Panc1 (cell line): ENCODE measurements at regions not wholly inside any gene's neighbourhood (a gene's known extent, or its start where the extent isn't known, plus 50 kb on each side); places are given as distances from the start of the nearest gene placed in this dataset.

Source experiments
- ATAC-seq: fragments of 200-7000 bp; cut with Tn5 transposase; 2 replicates; pipeline ENCODE4 v1.9.1; 2020; ENCODE audit warnings: mild to moderate bottlenecking, moderate library complexity
- BruUV-seq: library from RNA; stranded (reverse); fragments of 400-500 nt; replicated peaks from 2 replicates; lab custom pipeline; 2021; lab: Mats Ljungman, UMichigan
- CTCF ChIA-PET: fragments of 300-600 bp; sonication (Branson Sonifier 250); formaldehyde crosslinking; loops from one replicate; lab custom pipeline; 2022; ENCODE audit warnings: antibody characterized with exemption; lab: Charles Lee
- POLR2A ChIA-PET: fragments of 300-600 bp; sonication (Branson Sonifier 250); formaldehyde crosslinking; loops from one replicate; lab custom pipeline; 2022; ENCODE audit warnings: antibody characterized with exemption; lab: Charles Lee
- DNase-seq: peaks from one replicate; pipeline ENCODE4 v3.0.0-alpha.2; 2010; ENCODE audit warnings: low read depth, low spot score
- H3K27ac ChIP-seq: 2 replicates; pipeline ENCODE4 v1.5.1; 2011; ENCODE audit warnings: mild to moderate bottlenecking, low read length, inconsistent platforms
- H3K27me3 ChIP-seq: fragments of 200-500 bp; sonication (Bioruptor generic); 2 replicates; pipeline ENCODE4 v1.6.0; 2014; ENCODE audit warnings: low read length, inconsistent platforms; ENCODE audit not compliant: control insufficient read depth, insufficient read depth
- H3K36me3 ChIP-seq: fragments of 200-500 bp; sonication (Bioruptor generic); 2 replicates; pipeline ENCODE4 v1.5.1; 2014; ENCODE audit warnings: inconsistent platforms, mild to moderate bottlenecking, low read length, moderate library complexity; ENCODE audit not compliant: control insufficient read depth, insufficient read depth
- H3K4me1 ChIP-seq: 2 replicates; pipeline ENCODE4 v1.5.1; 2011; ENCODE audit warnings: inconsistent platforms, mild to moderate bottlenecking, low read length, moderate library complexity; ENCODE audit not compliant: control insufficient read depth, insufficient read depth
- H3K4me3 ChIP-seq, 2 experiments: 2 replicates each; pipeline ENCODE4 v1.5.1; 2011 to 2012; ENCODE audit warnings: low read depth in 2 of 2, low read length in 2 of 2, mild to moderate bottlenecking in 2 of 2, inconsistent platforms in 1 of 2, moderate library complexity in 1 of 2
- H3K9me3 ChIP-seq: fragments of 200-500 bp; sonication (Bioruptor generic); 2 replicates; pipeline ENCODE4 v1.5.1; 2014; ENCODE audit warnings: low read depth, mild to moderate bottlenecking, inconsistent platforms, low read length, moderate library complexity; ENCODE audit not compliant: control insufficient read depth, insufficient read depth
- POLR2AphosphoS5 ChIP-seq: IDR thresholded peaks from 2 replicates; pipeline ENCODE4 v1.6.1; 2012; ENCODE audit warnings: mild to moderate bottlenecking, low read depth, low read length, moderate library complexity
- SIN3A ChIP-seq: IDR thresholded peaks from 2 replicates; pipeline ENCODE4 v1.6.1; 2012; ENCODE audit warnings: low read depth, mild to moderate bottlenecking, low read length, moderate library complexity, borderline replicate concordance; ENCODE audit not compliant: insufficient read depth
- TCF7L2 ChIP-seq: IDR thresholded peaks from 2 replicates; pipeline ENCODE4 v1.6.1; 2011; ENCODE audit warnings: mild to moderate bottlenecking, low read depth, low read length, inconsistent platforms
- in situ Hi-C: cut with HindIII; loops from 2 replicates; pipeline ENCODE4 v1.10.0; 2016; ENCODE audit warnings: low sequenced_read_pairs, low pct_unique_long_range_greater_than_20kb
- intact Hi-C: fragments of 100-400 bp; cut with micrococcal nuclease; formaldehyde crosslinking; loops from one replicate; pipeline ENCODE4 v1.10.0; 2022; ENCODE audit not compliant: unreplicated experiment
- TF ChIP-seq, protein P1 (sequence below): fragments of 450-650 bp; IDR thresholded peaks from 2 replicates; pipeline ENCODE4 v1.5.1; 2017; ENCODE audit warnings: mild to moderate bottlenecking
- TF ChIP-seq, protein P2 (sequence below), 2 experiments: IDR thresholded peaks; 2 replicates each; pipeline ENCODE4 v1.6.1; 2011 to 2012; ENCODE audit warnings: low read depth in 2 of 2, control low read depth in 1 of 2, low read length in 1 of 2, mild to moderate bottlenecking in 1 of 2, moderate library complexity in 1 of 2; ENCODE audit not compliant: insufficient read depth in 1 of 2

DNA sequence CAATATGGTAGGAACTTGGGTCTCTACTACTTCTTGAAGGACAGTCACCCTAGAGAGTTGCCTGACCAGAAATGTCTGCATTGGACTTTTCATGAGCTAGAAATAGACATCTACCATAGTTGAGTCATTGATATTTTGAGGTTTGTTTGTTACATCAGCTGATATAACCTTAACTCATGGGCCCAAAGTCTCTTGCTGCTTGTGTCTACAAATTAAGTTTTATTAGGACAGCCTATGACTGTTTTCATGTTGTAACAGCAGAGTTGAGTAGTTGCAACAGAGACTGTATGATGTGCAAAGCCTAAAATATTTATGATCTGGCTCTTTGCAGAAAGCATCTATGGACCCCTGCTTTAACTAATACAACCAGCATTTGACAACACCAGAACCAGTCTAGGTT, 155.3 kb downstream of the MIAT start:
- no peak overlapping the region for H3K27ac ChIP-seq
- POLR2A ChIA-PET: no interaction called here
- H3K4me3 ChIP-seq: no peak overlapping the region
- DNase-seq: no peak
- no peaks in the 10 kb centered on the region for H3K9me3 ChIP-seq
- ATAC-seq: no peak
- H3K36me3 ChIP-seq: no peaks in the 10 kb centered on the region
- TF ChIP-seq TCF7L2: no peak
- TF ChIP-seq, protein P1, sequence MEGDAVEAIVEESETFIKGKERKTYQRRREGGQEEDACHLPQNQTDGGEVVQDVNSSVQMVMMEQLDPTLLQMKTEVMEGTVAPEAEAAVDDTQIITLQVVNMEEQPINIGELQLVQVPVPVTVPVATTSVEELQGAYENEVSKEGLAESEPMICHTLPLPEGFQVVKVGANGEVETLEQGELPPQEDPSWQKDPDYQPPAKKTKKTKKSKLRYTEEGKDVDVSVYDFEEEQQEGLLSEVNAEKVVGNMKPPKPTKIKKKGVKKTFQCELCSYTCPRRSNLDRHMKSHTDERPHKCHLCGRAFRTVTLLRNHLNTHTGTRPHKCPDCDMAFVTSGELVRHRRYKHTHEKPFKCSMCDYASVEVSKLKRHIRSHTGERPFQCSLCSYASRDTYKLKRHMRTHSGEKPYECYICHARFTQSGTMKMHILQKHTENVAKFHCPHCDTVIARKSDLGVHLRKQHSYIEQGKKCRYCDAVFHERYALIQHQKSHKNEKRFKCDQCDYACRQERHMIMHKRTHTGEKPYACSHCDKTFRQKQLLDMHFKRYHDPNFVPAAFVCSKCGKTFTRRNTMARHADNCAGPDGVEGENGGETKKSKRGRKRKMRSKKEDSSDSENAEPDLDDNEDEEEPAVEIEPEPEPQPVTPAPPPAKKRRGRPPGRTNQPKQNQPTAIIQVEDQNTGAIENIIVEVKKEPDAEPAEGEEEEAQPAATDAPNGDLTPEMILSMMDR: no peak
- in situ Hi-C loops (no loop called here), intact Hi-C loops (no loop called here)
- no peaks in the 10 kb centered on the region; the same call in 1 of the 2 replicates for H3K27me3 ChIP-seq
- H3K4me1 ChIP-seq: no peaks in the 10 kb centered on the region
- CTCF ChIA-PET: no interaction called here
- no TSS peak for BruUV-seq

DNA sequence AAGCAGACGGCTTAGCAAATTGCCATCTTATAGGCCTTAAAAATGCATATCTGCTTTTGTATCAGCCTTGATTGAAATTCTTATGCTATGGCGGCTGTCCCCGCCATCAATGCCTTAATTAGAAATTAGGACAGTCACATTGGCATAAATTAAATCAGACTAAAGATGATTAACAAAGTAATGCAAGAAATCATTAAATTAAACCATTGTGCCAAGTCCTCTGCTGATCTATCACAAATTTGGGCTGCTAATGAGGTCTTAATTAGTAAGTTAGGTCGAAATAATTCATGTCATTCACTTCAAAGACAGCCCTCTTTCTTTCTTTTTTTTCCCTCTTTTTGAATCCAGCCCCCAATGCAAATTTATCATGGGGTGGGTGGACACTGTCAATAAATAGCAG, 159.3 kb downstream of the MIAT start:
- no peak overlapping the region for H3K27ac ChIP-seq
- no peaks in the 10 kb centered on the region for H3K4me1 ChIP-seq
- H3K9me3 ChIP-seq: 0 out of 2 replicates have a peak, but pooled peaks cover 3% of the 10 kb centered on the region
- intact Hi-C loops (no loop called here), in situ Hi-C loops (no loop called here)
- BruUV-seq: no TSS peak
- CTCF ChIA-PET: no interaction called here
- ATAC-seq: no peak
- no peaks in the 10 kb centered on the region for H3K36me3 ChIP-seq
- H3K27me3 ChIP-seq: no peaks in the 10 kb centered on the region; the same call in 1 of the 2 replicates
- TF ChIP-seq POLR2AphosphoS5 (no peak), TCF7L2 (no peak), SIN3A (no peak)
- TF ChIP-seq, protein P1: no peak
- TF ChIP-seq, protein P2, sequence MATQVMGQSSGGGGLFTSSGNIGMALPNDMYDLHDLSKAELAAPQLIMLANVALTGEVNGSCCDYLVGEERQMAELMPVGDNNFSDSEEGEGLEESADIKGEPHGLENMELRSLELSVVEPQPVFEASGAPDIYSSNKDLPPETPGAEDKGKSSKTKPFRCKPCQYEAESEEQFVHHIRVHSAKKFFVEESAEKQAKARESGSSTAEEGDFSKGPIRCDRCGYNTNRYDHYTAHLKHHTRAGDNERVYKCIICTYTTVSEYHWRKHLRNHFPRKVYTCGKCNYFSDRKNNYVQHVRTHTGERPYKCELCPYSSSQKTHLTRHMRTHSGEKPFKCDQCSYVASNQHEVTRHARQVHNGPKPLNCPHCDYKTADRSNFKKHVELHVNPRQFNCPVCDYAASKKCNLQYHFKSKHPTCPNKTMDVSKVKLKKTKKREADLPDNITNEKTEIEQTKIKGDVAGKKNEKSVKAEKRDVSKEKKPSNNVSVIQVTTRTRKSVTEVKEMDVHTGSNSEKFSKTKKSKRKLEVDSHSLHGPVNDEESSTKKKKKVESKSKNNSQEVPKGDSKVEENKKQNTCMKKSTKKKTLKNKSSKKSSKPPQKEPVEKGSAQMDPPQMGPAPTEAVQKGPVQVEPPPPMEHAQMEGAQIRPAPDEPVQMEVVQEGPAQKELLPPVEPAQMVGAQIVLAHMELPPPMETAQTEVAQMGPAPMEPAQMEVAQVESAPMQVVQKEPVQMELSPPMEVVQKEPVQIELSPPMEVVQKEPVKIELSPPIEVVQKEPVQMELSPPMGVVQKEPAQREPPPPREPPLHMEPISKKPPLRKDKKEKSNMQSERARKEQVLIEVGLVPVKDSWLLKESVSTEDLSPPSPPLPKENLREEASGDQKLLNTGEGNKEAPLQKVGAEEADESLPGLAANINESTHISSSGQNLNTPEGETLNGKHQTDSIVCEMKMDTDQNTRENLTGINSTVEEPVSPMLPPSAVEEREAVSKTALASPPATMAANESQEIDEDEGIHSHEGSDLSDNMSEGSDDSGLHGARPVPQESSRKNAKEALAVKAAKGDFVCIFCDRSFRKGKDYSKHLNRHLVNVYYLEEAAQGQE (IDR thresholded peaks at IDR 0.05; ENCODE audit: insufficient read depth in 1 of 2, low read depth in 2 of 2, low read length in 1 of 2): no peak
- DNase-seq: no peak
- POLR2A ChIA-PET: no interaction called here
- no peak overlapping the region for H3K4me3 ChIP-seq
